IPS-20b (cell line): ENCODE measurements at regions not wholly inside any gene's neighbourhood (a gene's known extent, or its start where the extent isn't known, plus 50 kb on each side); places are given as distances from the start of the nearest gene placed in this dataset.

ENCODE experiments used
- H3K27ac ChIP-seq: one replicate; pipeline ENCODE4 v1.5.1; 2013; ENCODE audit warnings: low read length
- H3K27me3 ChIP-seq: 2 replicates; pipeline ENCODE4 v1.6.1; 2013; ENCODE audit warnings: mild to moderate bottlenecking, low read length, inconsistent platforms; ENCODE audit not compliant: insufficient read depth
- H3K36me3 ChIP-seq: 2 replicates; pipeline ENCODE4 v1.6.1; 2013; ENCODE audit warnings: low read depth, mild to moderate bottlenecking, inconsistent platforms, low read length, moderate library complexity; ENCODE audit not compliant: insufficient read depth
- H3K4me1 ChIP-seq: 2 replicates; pipeline ENCODE4 v1.6.1; 2013; ENCODE audit warnings: mild to moderate bottlenecking, control low read depth, inconsistent platforms, low read length, moderate library complexity; ENCODE audit not compliant: insufficient read depth
- H3K4me3 ChIP-seq: 2 replicates; pipeline ENCODE4 v1.5.1; 2013; ENCODE audit warnings: mild to moderate bottlenecking, low read length, inconsistent platforms
- H3K9ac ChIP-seq: 2 replicates; pipeline ENCODE4 v1.6.1; 2013; ENCODE audit warnings: low read depth, mild to moderate bottlenecking, inconsistent platforms, low read length, moderate library complexity
- H3K9me3 ChIP-seq: 2 replicates; pipeline ENCODE4 v1.6.1; 2013; ENCODE audit warnings: mild to moderate bottlenecking, low read depth, low read length, inconsistent platforms; ENCODE audit not compliant: insufficient read depth

DNA sequence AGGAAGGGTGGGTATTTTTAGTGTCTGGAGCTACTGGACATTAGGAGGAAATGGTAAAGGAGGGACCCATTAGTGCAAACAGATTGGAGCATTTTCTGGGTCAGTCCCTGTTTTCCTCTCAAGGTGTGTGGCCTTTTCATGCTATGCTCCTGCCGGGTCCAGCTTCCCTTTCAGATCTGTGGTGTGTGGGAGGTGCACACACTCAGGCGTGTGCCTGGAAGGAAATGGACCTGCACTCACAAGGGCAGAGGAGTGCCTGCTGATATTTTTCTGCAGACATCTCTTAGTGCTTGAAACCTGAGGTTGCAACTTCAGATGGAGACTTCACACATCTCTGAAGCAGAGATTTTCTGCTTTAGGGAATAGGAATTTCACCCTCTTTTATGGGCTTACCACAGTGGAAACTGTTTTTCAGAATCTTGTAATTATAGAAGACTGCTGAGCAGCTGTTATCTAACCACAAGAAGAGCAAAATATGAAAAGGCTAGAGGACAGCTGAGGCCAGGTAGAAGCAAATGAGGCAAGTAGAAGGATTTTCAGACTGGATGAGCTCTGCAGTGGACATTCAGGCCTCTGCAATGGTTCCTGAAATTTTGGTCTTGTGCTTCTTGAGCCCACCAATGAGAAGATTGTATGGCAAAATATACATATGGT is 764.3 kb downstream of the QKI start:
- H3K9me3 ChIP-seq = no peaks in the 10 kb centered on the region
- no peaks in the 10 kb centered on the region for H3K4me1 ChIP-seq
- no peaks in the 10 kb centered on the region for H3K36me3 ChIP-seq
- no peaks in the 10 kb centered on the region for H3K27me3 ChIP-seq
- H3K9ac ChIP-seq = no peak overlapping the region
- no peak overlapping the region for H3K4me3 ChIP-seq
- H3K27ac ChIP-seq = no peak overlapping the region

DNA sequence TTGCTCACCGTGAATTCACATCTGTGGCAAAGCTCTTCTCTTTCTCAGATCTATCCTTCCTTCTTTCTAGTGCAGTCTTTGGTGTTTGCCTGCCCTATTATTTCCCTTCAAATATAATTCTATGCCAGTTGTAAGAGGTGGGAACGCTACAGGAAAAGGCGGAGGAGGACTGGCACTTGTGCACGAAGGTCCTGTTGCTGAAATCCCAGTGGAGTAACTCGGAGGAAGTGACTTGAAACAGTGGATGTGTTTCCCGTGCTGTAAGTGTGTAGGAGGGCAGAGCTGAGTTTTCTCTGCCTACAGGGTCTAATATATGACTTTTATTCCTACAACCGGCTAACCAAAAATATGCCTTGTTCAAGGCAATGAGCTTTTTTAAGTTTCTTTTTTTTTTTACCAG is 754.8 kb downstream of the QKI start:
- Histone ChIP-seq H3K9me3 (no peaks in the 10 kb centered on the region; the same call in 1 of the 2 replicates), H3K27me3 (no peaks in the 10 kb centered on the region), H3K9ac (no peak overlapping the region), H3K27ac (no peak overlapping the region), H3K4me3 (no peak overlapping the region), H3K4me1 (peaks cover 12% of the 10 kb centered on the region; the same call in 1 of the 2 replicates), H3K36me3 (no peaks in the 10 kb centered on the region)

- Histone ChIP-seq H3K27ac (no peak overlapping the region), H3K4me3 (no peak overlapping the region), H3K4me1 (peaks cover 12% of the 10 kb centered on the region), H3K9ac (no peak overlapping the region), H3K9me3 (no peaks in the 10 kb centered on the region; the same call in 1 of the 2 replicates), H3K36me3 (no peaks in the 10 kb centered on the region), H3K27me3 (no peaks in the 10 kb centered on the region)
Measured at GRCh38 chr6:164168595-164168994, 754.1 kb downstream of the QKI start.

- H3K27ac ChIP-seq = no peak overlapping the region
- no peaks in the 10 kb centered on the region for H3K36me3 ChIP-seq
- H3K4me3 ChIP-seq = no peak overlapping the region
- no peak overlapping the region for H3K9ac ChIP-seq
- H3K27me3 ChIP-seq = no peaks in the 10 kb centered on the region
- no peaks in the 10 kb centered on the region; the same call in 1 of the 2 replicates for H3K9me3 ChIP-seq
- peaks cover 12% of the 10 kb centered on the region for H3K4me1 ChIP-seq
Measured at GRCh38 chr6:164167873-164168405, 753.4 kb downstream of the QKI start.

GRCh38 chr6:164166996-164167395 is 752.5 kb downstream of the QKI start:
- Histone ChIP-seq H3K9ac (no peak overlapping the region), H3K36me3 (no peaks in the 10 kb centered on the region), H3K9me3 (no peaks in the 10 kb centered on the region), H3K4me3 (no peak overlapping the region), H3K27ac (no peak overlapping the region), H3K4me1 (peaks cover 12% of the 10 kb centered on the region), H3K27me3 (no peaks in the 10 kb centered on the region)

- H3K4me1 ChIP-seq = peaks cover 12% of the 10 kb centered on the region
- no peaks in the 10 kb centered on the region for H3K9me3 ChIP-seq
- no peak overlapping the region for H3K27ac ChIP-seq
- H3K9ac ChIP-seq = no peak overlapping the region
- no peaks in the 10 kb centered on the region for H3K27me3 ChIP-seq
- no peaks in the 10 kb centered on the region for H3K36me3 ChIP-seq
- H3K4me3 ChIP-seq = no peak overlapping the region
Measured at GRCh38 chr6:164166515-164166914, 752.0 kb downstream of the QKI start.

DNA sequence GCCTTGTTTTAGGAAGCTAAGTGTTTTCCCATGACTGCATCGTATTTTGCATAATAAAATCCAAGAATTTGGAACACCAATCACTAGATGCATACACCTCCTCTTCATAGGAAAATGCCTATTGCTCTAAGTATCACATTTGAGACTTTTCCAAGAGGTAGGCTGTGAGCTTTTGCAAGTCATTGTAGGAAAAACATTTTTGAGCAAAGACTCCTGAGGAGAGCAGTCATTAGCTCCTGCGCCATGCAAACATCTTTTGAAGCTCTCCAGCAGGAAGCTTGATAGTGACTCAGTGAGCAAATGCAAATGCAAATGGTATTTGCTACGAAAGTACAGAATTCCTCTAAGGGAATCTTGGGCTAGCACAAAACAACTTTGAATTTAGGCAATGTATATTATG is 750.4 kb downstream of the QKI start:
- peaks cover 12% of the 10 kb centered on the region for H3K4me1 ChIP-seq
- no peak overlapping the region for H3K4me3 ChIP-seq
- H3K27me3 ChIP-seq = no peaks in the 10 kb centered on the region
- H3K9ac ChIP-seq = no peak overlapping the region
- no peak overlapping the region for H3K27ac ChIP-seq
- no peaks in the 10 kb centered on the region for H3K9me3 ChIP-seq
- H3K36me3 ChIP-seq = no peaks in the 10 kb centered on the region

DNA sequence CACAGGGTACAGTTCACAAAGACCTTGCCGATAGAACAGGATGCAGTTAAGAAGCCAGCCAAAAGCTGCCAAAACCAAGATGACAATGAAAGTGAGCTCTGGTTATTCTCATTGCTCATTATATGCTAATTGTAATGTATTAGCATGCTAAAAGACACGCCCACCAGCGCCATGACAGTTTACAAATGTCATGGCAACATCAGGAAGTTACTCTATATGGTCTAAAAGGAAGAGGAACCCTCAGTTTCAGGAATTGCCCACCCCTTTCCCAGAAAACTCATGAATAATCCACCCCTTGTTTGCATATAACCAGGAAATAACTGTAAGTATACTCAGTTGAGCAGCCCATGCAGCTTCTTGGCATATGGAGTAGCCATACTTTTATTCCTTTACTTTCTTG is 748.7 kb downstream of the QKI start:
- H3K27me3 ChIP-seq = no peaks in the 10 kb centered on the region
- no peak overlapping the region for H3K27ac ChIP-seq
- no peaks in the 10 kb centered on the region for H3K9me3 ChIP-seq
- H3K4me1 ChIP-seq = peaks cover 12% of the 10 kb centered on the region
- no peak overlapping the region for H3K9ac ChIP-seq
- H3K36me3 ChIP-seq = no peaks in the 10 kb centered on the region
- no peak overlapping the region for H3K4me3 ChIP-seq

GRCh38 chr6:164159061-164159460 is 744.5 kb downstream of the QKI start:
- no peaks in the 10 kb centered on the region for H3K36me3 ChIP-seq
- no peak overlapping the region for H3K4me3 ChIP-seq
- H3K27me3 ChIP-seq = no peaks in the 10 kb centered on the region
- no peaks in the 10 kb centered on the region; the same call in 1 of the 2 replicates for H3K4me1 ChIP-seq
- H3K9me3 ChIP-seq = no peaks in the 10 kb centered on the region
- H3K27ac ChIP-seq = no peak overlapping the region
- H3K9ac ChIP-seq = no peak overlapping the region

- Histone ChIP-seq H3K4me1 (peaks cover 4% of the 10 kb centered on the region; the same call in 1 of the 2 replicates), H3K36me3 (no peaks in the 10 kb centered on the region), H3K27me3 (no peaks in the 10 kb centered on the region), H3K27ac (no peak overlapping the region), H3K9me3 (no peaks in the 10 kb centered on the region), H3K4me3 (no peak overlapping the region), H3K9ac (no peak overlapping the region)
Measured at GRCh38 chr6:164154588-164154987, 740.1 kb downstream of the QKI start.

DNA sequence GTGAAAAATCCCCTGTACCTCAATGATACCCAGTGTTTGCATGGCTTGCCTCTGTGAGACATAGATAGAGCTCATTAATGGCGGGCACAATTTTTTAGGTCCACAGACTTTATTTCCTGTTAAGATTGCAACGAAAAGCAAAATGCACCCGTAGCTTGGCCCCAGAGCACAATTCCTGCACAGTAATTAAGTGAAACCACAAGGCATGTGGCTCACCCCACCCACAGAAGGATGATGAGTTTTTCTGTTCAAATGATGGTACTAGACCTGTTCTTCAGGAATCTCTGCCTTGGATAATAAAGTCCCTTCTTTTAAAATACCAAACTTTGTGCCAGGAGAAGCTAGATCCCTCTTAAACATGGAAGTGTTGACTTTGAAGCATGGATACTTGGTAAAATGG is 738.1 kb downstream of the QKI start:
- no peaks in the 10 kb centered on the region for H3K36me3 ChIP-seq
- H3K4me3 ChIP-seq = no peak overlapping the region
- no peak overlapping the region for H3K27ac ChIP-seq
- H3K27me3 ChIP-seq = no peaks in the 10 kb centered on the region
- no peaks in the 10 kb centered on the region for H3K9me3 ChIP-seq
- peaks cover 6% of the 10 kb centered on the region; the same call in 1 of the 2 replicates for H3K4me1 ChIP-seq
- H3K9ac ChIP-seq = no peak overlapping the region
